HL-60 (cell line): ENCODE measurements at regions not wholly inside any gene's neighbourhood (a gene's known extent, or its start where the extent isn't known, plus 50 kb on each side); places are given as distances from the start of the nearest gene placed in this dataset.
"Not testable (repeated sequence)": the region's sequence is repeated elsewhere in the genome, so short reads cannot be mapped to it uniquely, and the experiment has no call there.

Experiments
- GABPA ChIP-seq: IDR thresholded peaks from 2 replicates; pipeline ENCODE4 v1.6.1; 2012; ENCODE audit warnings: low read depth
- POLR2AphosphoS5 ChIP-seq: IDR thresholded peaks from 2 replicates; pipeline ENCODE4 v1.6.1; 2012; ENCODE audit warnings: low read depth
- REST ChIP-seq: IDR thresholded peaks from 2 replicates; pipeline ENCODE4 v1.6.1; 2012; ENCODE audit warnings: low read depth; ENCODE audit not compliant: insufficient replicate concordance
- SPI1 ChIP-seq: IDR thresholded peaks from 2 replicates; pipeline ENCODE4 v1.6.1; 2012; ENCODE audit warnings: low read depth, mild to moderate bottlenecking, borderline replicate concordance
- TF ChIP-seq, protein P1 (sequence below): IDR thresholded peaks from one replicate; pipeline ENCODE4 v1.5.1; 2011; ENCODE audit warnings: low read length, control low read depth, inconsistent platforms; ENCODE audit not compliant: insufficient read depth

DNA sequence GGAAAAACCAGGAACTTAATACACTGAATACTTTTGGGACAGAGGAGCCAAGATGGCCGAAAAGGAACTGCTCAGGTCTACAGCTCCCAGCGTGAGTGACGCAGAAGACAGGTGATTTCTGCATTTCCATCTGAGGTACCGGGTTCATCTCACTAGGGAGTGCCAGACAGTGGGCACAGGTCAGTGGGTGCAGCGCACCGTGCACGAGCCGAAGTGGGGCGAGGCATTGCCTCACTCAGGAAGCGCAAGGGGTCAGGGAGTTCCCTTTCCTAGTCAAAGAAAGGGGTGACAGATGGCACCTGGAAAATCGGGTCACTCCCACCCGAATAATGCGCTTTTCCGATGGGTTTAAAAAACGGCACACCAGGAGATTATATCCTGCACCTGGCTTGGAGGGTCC, 605.4 kb downstream of the DTWD2 start:
- TF ChIP-seq, protein P1, sequence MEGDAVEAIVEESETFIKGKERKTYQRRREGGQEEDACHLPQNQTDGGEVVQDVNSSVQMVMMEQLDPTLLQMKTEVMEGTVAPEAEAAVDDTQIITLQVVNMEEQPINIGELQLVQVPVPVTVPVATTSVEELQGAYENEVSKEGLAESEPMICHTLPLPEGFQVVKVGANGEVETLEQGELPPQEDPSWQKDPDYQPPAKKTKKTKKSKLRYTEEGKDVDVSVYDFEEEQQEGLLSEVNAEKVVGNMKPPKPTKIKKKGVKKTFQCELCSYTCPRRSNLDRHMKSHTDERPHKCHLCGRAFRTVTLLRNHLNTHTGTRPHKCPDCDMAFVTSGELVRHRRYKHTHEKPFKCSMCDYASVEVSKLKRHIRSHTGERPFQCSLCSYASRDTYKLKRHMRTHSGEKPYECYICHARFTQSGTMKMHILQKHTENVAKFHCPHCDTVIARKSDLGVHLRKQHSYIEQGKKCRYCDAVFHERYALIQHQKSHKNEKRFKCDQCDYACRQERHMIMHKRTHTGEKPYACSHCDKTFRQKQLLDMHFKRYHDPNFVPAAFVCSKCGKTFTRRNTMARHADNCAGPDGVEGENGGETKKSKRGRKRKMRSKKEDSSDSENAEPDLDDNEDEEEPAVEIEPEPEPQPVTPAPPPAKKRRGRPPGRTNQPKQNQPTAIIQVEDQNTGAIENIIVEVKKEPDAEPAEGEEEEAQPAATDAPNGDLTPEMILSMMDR = not testable (repeated sequence)
- TF ChIP-seq SPI1, GABPA, POLR2AphosphoS5, REST: not testable (repeated sequence)
